Gastroesophageal sphincter (tissue), 3 donors: ENCODE measurements at regions not wholly inside any gene's neighbourhood (a gene's known extent, or its start where the extent isn't known, plus 50 kb on each side); places are given as distances from the start of the nearest gene placed in this dataset.

Experiments used
- EP300 ChIP-seq: sonication (generic); formaldehyde crosslinking; IDR thresholded peaks from one replicate; pipeline ENCODE4 v1.6.1; 2017; ENCODE audit warnings: antibody characterized with exemption, mild to moderate bottlenecking
- POLR2A ChIP-seq, 2 donors: fragments of 450-650 bp; IDR thresholded peaks; one replicate each; pipeline ENCODE4 v1.6.1; 2017; ENCODE audit warnings: antibody characterized with exemption in 2 of 2, mild to moderate bottlenecking in 2 of 2, moderate library complexity in 1 of 2
- TF ChIP-seq, protein P1 (sequence below), 4 experiments: fragments of 200-600 bp in 2 of 4; fragments of 450-650 bp in 2 of 4; sonication (generic) in 1 of 4; IDR thresholded peaks; one replicate each; pipeline ENCODE4 v1.5.1; 2017 to 2019; ENCODE audit warnings: antibody characterized with exemption in 4 of 4, mild to moderate bottlenecking in 2 of 4, moderate library complexity in 2 of 4

DNA sequence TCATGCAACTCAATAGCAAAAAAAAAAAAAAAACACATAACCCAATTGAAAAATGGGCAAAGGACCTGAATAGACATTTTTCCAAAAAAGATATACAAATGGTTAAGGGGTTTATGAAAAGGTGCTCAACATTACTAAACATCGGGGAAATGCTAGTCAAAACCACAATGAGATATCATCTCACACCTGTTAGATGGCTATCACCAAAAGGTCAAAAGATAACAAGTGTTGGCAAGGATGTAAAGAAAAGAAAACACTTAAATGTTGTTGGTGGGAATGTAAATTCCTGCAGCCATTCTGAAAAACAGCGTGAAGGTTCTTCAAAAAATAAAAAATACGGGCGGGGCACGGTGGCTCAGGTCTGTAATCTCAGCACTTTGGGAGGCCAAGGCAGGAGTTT lies 112.4 kb upstream of the CAB39 start:
- TF ChIP-seq, protein P1, sequence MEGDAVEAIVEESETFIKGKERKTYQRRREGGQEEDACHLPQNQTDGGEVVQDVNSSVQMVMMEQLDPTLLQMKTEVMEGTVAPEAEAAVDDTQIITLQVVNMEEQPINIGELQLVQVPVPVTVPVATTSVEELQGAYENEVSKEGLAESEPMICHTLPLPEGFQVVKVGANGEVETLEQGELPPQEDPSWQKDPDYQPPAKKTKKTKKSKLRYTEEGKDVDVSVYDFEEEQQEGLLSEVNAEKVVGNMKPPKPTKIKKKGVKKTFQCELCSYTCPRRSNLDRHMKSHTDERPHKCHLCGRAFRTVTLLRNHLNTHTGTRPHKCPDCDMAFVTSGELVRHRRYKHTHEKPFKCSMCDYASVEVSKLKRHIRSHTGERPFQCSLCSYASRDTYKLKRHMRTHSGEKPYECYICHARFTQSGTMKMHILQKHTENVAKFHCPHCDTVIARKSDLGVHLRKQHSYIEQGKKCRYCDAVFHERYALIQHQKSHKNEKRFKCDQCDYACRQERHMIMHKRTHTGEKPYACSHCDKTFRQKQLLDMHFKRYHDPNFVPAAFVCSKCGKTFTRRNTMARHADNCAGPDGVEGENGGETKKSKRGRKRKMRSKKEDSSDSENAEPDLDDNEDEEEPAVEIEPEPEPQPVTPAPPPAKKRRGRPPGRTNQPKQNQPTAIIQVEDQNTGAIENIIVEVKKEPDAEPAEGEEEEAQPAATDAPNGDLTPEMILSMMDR (IDR thresholded peaks at IDR 0.05): no peak
- TF ChIP-seq EP300 (no peak), POLR2A (IDR thresholded peaks at IDR 0.05) (no peak)
